HCT116 (cell line): ENCODE measurements at regions not wholly inside any gene's neighbourhood (a gene's known extent, or its start where the extent isn't known, plus 50 kb on each side); places are given as distances from the start of the nearest gene placed in this dataset.

Experiments used
- JUND ChIP-seq: IDR thresholded peaks from 2 replicates; pipeline ENCODE4 v1.6.1; 2012
- POLR2AphosphoS5 ChIP-seq: IDR thresholded peaks from 2 replicates; pipeline ENCODE4 v1.6.1; 2011; ENCODE audit warnings: mild to moderate bottlenecking, low read depth, low read length, moderate library complexity

DNA sequence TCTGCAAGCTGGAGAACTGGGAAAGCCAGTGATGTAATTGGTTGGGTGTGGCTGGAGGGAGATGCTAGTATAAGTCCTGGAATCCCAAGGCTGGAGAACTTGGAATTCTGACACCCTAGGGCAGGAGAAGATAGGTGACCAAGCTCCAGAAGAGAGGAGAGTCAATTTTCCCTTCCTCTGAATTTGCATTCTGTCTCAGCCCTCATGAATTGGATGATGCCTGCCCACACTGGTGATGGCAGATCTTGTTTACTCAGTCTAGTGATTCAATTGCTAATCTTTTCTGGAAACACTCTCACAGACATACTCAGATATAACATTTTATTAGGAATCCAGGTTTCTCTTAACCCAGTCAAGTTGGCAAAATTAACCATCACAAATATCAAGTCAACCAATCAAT lies 287.2 kb downstream of the RDH14 start:
- TF ChIP-seq JUND: no peak
- no peak for TF ChIP-seq POLR2AphosphoS5
